NCI-H69 (cell line): ENCODE measurements at regions not wholly inside any gene's neighbourhood (a gene's known extent, or its start where the extent isn't known, plus 50 kb on each side); places are given as distances from the start of the nearest gene placed in this dataset.

Experiments used
- DNase-seq: peaks from one replicate; lab custom pipeline; 2025; lab: John Stamatoyannopoulos, UW

DNA sequence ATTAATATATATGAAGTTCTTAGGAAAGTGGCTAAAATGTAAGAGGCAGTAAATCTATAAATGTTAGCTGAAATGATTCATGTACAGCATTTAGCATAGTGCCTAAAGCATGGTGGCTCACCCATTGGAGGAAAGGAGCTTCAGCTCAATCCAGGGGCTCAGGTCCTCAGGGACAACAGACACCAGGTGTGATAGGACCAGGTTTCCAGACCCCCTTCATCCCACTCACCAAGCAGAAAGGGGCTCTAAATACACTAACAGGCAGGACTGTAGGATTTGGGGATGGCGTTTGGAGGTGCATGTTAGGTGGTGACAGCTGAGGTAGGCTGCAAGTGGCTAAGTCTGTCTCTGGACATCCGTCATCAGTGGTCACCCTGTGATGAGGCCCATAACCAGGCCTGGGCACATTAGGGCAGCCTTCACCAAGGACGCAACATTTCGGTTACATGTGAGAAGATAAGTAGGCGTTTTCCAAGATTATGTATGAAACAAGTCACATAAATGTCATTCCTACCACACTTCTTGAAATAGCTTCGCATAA lies 233.1 kb downstream of the C1orf94 start:
- no peak for DNase-seq

DNA sequence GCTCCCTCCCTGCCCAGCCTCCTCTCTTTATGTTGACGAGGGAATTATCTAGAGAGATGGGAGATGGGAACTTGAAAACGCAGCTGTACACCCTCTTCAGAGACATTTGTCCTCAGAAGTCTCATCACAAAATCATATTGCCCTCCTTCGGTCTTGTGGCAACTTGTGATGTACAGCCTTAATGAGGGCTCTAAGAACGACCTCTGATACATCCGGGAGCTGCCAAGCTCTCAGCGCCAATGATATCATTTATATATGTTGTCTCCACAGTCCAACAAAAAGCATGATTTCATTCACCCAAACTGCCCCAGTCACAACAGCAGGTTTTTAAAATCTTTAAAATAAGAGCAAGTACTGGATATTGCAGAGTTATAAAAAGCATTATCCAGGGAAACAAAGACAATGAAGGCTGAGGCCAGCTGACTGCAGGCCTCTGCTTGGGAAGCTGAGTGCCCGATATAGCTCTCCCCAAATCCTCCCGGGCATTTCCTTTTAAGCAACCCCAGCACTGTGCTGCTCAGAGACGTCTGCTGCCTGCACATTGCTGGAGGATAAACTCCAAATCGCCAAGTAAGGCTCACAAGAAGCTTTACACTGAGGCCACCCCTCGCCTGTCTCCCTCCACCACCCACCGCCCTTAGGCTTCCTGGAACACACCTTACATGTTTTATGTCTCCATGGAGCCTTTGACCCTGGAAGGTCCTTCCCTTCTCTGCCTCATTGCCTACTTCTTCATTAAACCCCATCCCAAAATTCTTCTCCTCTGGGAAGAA lies 236.1 kb downstream of the C1orf94 start:
- no peak for DNase-seq

DNA sequence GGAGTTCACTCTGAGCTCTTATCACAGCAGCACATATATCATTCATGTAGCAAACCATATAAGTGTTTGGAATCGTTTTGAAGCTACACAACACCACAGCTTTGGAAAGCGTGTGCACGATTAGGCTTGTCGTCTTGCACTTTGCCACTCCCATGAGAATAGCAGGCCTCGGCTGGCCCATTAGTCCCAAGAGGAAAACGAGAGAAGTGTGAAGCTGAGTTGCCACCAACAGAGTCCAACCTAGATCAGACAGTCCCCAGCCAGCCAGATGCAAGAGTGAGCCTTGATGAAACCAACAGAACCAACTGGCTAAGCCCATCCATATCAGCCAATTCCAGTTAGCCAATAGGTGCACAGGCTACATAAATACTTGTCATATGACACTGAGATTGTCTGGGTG lies 238.4 kb downstream of the C1orf94 start:
- no peak for DNase-seq

DNA sequence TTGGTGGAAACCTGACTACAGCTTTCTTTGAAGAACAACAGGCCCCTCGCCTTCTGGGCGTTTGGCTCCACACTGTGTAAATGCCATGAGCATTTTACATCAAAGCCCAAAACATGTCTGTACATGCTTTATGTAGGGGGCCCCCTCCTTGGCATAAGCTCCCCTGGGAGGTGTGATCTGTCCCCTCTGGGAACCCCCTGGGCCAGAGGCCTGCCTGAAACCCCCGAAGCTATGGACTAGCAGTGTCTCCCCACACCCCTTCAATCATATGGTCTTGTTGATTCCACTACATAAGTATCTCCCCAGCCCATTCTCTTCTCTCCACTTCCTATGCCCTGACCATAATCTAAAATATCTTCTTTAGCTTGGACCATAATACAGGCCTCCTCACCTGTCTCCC lies 241.5 kb downstream of the C1orf94 start:
- no peak for DNase-seq

DNA sequence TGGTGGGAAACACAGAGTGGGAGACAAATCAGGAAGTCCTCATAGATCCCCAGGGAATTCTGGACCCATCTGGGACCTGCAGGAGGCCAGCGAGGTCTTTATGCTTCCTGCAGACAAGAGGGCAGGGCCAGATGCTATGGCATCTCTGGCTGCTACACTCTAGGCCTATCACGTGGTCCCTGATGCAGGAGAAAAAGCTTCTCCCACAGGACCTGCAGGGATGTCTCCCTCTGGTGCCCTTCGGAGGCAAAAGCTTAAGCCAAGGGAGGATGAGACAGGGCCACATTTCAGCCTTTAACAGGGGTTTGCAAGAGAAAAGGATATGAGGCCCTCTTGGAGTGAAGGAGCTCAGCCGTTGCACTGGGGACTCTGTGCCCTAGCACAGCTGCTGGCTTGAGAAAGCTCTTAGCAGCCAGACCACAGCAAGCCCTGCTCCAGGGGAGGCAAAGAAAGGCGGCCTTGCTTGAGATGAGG lies 243.0 kb downstream of the C1orf94 start:
- DNase-seq, result peak; percentile 1

DNA sequence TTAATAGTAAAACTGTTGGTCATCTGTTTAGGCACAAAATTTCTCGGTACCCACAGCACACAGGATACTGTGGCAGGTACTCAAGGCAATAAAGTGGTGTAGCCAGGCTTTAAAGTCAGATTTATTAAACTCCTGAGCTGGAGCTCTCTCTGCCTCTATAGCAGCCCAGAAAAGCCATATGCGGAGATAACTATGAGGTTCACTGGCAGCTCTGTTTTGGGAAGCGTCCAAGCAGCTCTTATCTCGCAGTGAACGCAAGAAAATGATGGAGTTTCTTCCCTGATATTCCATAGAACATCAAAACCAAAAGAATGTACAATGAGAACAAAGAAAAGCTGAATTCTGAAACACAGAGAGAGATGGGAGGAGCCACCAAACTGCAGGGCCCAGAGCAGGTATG lies 248.3 kb downstream of the C1orf94 start:
- no peak for DNase-seq

DNA sequence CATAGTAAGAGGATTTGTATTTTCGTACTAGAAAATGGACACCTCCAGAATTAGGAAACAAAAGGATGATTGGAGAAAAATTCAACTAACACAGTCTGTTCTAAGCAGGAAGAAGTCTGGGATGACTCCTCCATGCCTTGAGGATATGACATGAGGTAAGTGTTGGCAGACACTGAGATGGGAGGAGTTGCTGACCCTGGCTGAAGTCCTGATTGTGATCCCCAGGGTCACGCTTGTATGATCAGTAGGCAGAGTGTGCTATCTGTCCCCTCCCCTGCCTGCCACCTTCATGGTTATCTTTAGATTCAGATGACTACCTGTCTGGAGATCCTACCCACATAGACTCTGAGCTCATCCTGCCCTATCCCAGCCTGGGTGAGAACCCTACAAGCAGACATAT lies 249.1 kb downstream of the C1orf94 start:
- no peak for DNase-seq

DNA sequence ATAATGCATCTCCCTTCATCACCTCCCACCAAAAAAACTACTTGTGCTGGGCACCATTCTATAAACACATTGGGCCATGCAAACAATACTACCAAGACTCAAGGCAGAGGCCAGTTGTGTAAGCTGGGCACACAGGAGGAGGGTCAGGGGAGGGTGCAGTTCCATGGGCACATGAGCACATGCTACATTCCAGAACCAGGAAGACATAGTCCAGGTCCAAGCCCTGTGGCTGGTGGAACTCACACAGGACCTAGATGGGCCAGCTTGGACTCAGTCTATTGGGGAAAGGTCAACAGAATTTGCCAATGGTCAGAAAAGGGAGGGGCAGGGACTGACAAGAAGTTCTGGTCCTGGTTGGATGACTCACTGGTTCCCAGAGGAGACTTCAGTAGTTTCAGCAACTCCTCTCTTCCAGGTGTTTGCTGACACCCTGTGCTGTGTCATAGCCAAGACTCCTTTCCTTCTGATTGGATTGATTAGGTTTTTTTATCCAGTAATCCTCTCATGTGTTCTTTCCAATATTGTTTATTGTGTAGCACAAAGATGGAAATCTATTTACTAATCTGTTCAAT lies 249.7 kb downstream of the C1orf94 start:
- no peak for DNase-seq

DNA sequence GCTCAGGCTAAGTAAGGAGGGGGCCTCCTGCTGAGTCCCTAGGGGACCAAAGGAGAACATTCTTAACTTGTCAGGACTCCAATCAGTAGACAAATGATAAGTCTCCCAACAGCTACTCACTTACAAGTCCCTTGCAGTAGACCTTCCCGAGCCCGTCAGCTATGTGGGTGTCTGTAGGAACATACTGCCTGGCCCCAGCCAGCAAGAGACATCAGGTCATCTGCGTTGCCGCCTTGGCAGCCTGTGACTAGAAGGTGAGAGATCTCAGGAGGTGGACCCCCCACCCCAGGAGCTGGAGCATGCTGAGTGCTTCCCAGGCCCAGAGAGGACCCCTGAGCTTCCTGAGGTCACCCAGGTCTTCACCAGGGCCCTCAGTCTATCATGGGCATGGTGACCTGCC lies 250.5 kb downstream of the C1orf94 start:
- DNase-seq, result no peak

DNA sequence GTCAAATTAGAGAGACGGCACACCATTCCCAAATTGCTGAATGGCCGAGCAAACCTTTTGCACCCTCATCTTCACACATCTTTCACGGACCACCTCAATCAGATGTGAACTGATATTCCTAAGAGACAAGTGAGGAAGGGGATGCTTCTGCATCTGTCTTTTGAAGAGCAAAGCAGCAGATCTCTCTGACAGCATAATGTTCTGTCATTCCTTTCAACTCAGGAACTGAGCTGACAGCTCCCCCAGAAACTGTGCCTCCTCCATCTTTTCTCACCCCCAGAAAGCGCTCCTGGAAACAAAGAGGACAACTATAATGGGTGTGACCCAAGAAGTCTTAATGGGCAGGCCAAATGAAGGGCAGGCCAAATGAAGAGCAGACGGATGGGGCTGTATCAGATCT lies 256.4 kb downstream of the C1orf94 start:
- no peak for DNase-seq

DNA sequence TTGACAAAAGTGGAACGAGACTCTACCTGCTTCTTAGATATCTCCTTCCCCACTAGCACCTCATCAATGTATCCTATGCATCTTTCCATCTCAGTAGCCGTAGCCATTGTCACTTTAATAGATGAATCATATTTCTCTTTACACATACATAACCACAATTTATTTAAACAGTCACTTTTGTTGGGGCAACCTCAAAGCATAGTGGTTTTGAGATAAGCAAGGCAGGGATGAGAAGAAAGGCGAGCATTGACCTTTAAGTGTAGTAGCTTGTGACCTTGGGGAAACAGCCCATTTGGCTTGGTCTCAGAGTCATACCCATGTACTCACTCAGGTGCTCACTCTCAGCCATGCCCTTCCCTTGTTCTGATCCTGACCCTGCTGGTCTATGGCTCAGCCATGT lies 260.1 kb downstream of the C1orf94 start:
- DNase-seq, result no peak

DNA sequence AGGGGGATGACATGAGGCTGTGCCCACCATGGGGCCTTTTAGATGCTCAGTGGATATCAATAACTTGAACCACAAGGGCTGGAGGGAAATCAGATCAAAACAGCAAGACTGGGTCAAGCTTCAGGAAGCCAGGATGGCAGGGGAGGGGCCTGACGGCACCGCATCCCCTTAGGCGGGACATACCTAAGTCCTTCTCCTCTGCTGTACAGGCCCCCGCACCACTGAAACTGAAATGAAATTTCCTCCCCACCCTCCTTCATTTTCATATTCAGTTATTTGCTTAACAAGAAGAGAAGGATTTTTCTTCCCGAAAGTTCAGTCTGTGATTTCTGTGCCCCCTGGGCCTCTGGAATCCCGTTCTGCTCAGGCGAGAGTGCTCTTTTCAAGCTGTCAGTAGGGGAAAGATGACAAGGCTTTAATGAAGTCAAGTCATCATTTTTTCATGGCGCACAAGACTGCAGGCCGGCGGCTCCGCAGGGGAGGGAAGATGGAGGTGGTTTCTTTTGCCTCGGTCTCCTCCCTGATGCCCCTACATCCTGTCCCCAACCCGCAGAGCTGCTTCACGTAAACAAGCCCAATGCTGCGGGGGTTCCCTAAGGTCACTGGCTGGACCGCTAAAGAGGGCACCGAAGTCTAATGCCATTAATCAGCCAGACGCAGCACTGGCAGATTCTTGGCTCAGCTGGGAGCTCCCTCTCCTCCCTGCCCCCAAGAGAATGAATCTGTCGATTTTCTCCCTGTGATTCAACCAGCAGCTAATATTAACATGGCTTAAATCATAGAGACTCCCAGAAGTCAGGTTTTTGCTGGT lies 264.8 kb downstream of the C1orf94 start:
- DNase-seq, result no peak

DNA sequence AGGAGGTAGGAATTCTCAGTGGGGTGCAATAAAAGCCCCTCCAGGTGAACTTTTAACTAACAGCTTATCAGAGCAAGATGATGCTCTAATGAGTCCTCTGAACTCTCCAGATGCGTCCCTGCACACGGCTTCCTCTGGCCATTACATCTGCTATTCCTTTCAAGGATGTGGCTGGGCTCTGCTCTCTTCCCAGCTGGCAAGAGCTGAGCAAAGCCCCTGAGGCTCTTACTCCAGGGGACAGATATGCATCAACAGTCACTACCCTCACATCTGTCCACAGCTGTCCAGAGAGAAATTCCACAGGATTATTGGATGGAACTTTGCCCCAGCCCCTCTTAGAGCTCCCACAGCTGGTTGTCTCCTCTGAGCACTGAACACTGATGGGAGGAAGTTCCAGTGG lies 267.8 kb downstream of the C1orf94 start:
- no peak for DNase-seq

DNA sequence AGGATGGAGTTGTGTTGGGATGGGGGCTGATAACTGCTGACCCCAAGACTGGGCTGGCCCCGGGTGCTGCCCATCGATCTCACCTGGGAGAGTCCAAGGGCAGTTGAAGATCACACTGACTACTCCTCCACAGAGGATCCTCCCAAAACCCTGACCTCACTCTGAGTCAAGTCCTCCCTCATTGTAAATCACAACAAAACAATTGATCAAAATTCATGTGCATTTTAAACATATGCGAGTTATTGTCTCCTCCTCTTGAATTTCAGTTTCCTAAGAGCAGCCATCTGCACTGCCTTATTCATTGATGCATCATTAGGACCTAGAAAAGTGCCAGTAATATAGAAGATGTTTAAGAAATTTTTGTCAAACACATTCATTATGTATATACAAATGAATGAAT lies 273.6 kb downstream of the C1orf94 start:
- no peak for DNase-seq

DNA sequence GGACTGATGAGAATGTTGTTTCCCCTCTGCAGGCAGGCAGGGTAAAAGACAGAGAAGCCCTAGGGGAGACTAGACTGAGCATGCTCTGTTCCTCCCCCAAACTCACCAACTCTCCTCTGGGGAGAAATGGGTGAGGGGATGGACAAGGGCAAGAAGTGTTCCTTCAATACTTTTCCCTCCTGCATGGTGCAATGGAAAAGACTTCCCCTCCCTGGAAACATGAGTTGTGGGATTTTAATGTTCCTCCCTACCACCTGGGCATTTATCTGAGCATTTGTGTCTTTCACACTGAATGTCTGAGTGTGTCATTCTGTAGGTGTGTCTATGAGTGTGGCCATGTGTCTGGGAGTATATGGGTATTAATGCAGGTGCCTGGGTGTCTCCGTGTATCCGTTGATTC lies 275.7 kb downstream of the C1orf94 start:
- DNase-seq, result no peak

DNA sequence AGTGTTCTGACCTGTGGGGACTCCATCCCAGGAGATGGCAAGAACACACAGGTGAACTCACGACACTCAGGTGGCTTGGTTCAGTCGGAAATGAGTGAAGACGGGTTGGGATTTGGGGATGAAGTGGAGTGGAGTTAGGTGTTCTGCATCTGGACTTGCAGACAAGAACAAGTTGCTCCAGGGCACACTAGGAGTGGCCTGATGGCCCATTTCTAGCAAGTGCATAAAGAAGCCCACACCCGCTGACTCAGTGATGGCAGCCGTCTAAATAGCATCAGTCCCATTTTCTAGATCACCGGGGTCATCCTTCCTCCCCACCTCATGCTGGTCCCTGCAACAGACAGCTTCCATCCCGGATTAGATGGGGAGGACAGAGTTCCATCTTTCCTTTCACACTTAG lies 278.4 kb downstream of the C1orf94 start:
- no peak for DNase-seq

DNA sequence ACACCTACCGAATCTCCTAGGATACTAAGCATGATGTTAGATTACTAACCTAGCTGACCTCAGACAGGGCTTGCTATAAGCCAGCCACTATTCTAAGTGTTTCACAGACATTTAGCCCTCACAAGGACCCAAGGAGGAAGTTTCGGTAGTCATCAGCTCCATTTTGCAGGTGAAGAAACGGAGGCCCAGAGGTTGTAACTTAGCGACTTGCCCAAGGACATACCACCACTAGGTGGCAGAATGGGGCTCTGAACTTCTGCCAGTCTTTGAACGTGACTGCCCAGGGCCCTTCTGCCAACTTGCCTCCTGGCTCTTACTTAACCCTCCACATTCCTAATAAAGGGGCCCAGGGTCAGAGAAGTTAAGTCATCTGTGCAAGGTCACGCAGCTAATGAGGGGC lies 283.5 kb downstream of the C1orf94 start:
- peak; percentile 19 for DNase-seq

DNA sequence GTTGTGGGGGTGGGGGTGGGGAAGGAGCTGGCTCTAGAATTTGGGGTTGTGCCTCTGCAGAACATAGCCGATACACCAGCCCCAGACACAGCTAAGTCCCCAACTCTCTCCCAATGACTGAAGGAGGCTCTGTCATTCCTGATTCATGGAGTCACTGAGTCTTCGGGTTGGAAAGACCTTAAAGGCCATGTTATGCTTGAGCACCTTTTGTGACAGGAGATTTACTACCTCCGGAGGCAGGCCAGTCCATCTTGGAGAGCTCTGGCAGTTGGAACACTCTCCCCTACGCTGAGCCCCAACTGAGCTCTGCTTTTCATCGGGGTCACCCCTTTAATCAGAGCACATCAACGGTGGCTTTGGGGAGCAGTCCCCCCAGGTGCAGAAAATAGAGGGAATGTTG lies 284.4 kb upstream of the GJB5 start:
- DNase-seq, result no peak

DNA sequence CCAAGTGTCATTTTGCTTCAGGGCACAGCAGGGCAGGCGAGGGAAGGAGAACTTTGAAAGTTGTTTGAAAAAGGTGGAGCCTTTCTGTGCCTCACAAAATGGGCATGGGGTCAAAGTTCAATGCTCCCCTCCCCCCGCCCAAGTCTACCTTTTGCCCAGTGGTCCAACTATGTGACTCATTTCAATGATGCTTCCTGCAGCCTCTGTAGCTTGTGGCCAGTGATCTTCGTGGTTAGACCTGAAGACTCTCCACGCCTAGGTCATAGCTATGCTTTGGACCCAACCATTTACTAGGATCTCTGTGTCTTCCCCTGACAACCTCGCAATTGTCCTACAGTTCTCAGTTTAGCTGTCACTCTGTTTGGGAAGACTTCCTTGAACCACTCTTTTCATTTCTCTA lies 280.3 kb upstream of the GJB5 start:
- no peak for DNase-seq

DNA sequence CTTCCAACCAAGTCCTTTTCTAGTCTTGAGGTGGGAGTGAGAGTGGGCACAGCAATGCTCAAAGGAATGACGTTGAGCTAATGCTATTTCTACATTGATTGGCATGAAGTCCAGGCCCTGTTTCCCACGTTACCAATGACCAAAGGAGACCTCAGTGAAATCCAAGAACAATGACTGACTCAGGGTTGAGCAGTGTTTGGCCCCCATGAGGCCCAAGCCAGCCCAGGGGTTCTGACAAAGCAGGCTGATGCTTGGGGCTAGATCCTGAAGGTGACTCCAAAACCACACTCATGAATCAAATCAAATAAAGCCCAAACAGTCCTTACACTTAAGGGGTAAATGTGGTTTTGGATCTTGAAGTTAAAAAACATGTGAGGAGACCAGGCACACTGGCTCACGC lies 278.5 kb upstream of the GJB5 start:
- no peak for DNase-seq

DNA sequence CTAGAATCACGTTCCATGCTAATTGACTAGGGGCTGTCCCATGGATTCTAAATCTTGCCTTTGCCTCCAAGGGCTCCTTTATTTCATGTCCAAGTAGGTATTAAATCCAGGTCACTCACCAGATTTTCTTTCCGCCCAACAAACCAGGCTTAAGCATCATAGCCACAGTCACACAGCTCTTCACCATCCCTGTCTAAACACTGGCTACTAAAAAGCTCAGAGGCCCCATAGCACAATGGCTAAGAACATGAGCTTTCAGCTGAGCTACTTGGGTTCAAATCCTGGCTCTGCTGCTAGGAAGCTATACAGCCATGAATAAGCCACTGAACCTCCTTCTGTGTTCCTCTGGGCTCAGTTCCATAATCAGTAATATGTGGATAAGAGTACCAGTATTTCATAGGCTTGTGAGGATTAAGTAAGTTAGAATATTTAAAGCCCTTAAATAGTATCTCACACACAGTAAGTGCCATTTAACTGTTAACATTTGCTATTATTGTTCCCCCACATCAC lies 277.2 kb upstream of the GJB5 start:
- DNase-seq, result no peak

DNA sequence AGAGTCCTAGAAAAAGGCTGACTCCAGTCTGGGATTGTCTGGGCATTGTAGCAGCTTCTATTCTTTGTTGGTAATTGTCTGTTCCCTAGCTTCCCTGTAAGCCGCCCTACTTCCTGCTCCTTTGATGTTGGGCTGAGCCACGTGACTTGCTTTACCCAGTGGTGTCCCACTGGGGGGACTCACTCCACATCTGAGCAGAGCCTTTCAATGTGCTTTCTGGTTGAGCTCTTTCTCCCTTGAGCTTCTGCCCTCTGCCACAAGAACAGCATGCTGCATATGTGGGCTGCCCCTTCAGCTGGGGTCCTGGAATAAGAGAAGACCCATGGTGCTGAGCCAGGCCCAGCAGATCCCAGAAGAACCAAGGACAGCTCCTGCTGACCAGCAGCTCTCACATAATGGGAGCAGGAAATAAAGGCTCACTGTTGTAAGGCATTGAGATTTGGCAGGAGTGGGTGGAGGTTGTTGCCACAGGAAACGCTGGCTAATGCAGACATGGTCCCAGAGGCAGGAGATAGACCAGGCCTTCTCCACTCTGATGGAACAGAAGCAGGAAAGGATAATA lies 276.3 kb upstream of the GJB5 start:
- no peak for DNase-seq
